OCI-LY1 (cell line): ENCODE measurements at regions not wholly inside any gene's neighbourhood (a gene's known extent, or its start where the extent isn't known, plus 50 kb on each side); places are given as distances from the start of the nearest gene placed in this dataset.

Experiments
- H2AFZ ChIP-seq: fragments of 200-600 bp; sonication (generic), shearing (Covaris generic); 2 replicates; pipeline ENCODE4 v1.6.0; 2014; ENCODE audit warnings: antibody characterized with exemption, mild to moderate bottlenecking, low read length
- H3F3A ChIP-seq: fragments of 200-600 bp; sonication (generic), shearing (Covaris generic); 2 replicates; pipeline ENCODE4 v1.6.0; 2014; ENCODE audit warnings: mild to moderate bottlenecking, antibody characterized with exemption, low read length, moderate library complexity; ENCODE audit not compliant: insufficient read depth
- H3K27ac ChIP-seq: fragments of 200-600 bp; sonication (generic); 2 replicates; pipeline ENCODE4 v1.5.1; 2014; ENCODE audit warnings: low read length, mixed run types, mild to moderate bottlenecking, low read depth; ENCODE audit not compliant: poor library complexity, severe bottlenecking
- H3K27me3 ChIP-seq: fragments of 200-600 bp; sonication (generic); 2 replicates; pipeline ENCODE4 v1.6.0; 2014; ENCODE audit warnings: antibody characterized with exemption, mild to moderate bottlenecking, low read length, moderate library complexity; ENCODE audit not compliant: insufficient read depth
- H3K36me3 ChIP-seq: fragments of 200-600 bp; sonication (generic); 2 replicates; pipeline ENCODE4 v1.6.1; 2014; ENCODE audit warnings: mild to moderate bottlenecking, antibody characterized with exemption, low read length, moderate library complexity, mixed read lengths; ENCODE audit not compliant: insufficient read depth
- H3K4me1 ChIP-seq: fragments of 200-600 bp; sonication (generic); 2 replicates; pipeline ENCODE4 v1.5.1; 2014; ENCODE audit warnings: mild to moderate bottlenecking, low read length, moderate library complexity; ENCODE audit not compliant: insufficient read depth, severe bottlenecking
- H3K4me2 ChIP-seq: fragments of 200-600 bp; sonication (generic), shearing (Covaris generic); 2 replicates; pipeline ENCODE4 v1.6.1; 2014; ENCODE audit warnings: low read length
- H3K4me3 ChIP-seq: fragments of 200-600 bp; sonication (generic); 2 replicates; pipeline ENCODE4 v1.5.1; 2014; ENCODE audit warnings: low read length, low read depth, mild to moderate bottlenecking, mixed read lengths; ENCODE audit not compliant: poor library complexity, severe bottlenecking
- H3K79me2 ChIP-seq: fragments of 200-600 bp; shearing (Covaris generic); 2 replicates; pipeline ENCODE4 v1.6.1; 2016; ENCODE audit warnings: mixed run types, low read length, mixed read lengths; ENCODE audit not compliant: insufficient read depth
- H3K9ac ChIP-seq: fragments of 200-600 bp; sonication (generic), shearing (Covaris generic); 2 replicates; pipeline ENCODE4 v1.6.1; 2014; ENCODE audit warnings: mild to moderate bottlenecking, low read length, mixed read lengths
- H3K9me2 ChIP-seq: fragments of 200-600 bp; sonication (generic), shearing (Covaris generic); 2 replicates; pipeline ENCODE4 v1.6.1; 2014; ENCODE audit warnings: low read depth, mild to moderate bottlenecking, low read length, mixed read lengths
- H3K9me3 ChIP-seq: fragments of 200-600 bp; shearing (Covaris generic); 2 replicates; pipeline ENCODE4 v1.6.1; 2014; ENCODE audit warnings: low read length, mixed read lengths
- H4K20me1 ChIP-seq: fragments of 200-600 bp; sonication (generic), shearing (Covaris generic); 2 replicates; pipeline ENCODE4 v1.6.0; 2016; ENCODE audit warnings: mild to moderate bottlenecking, low read length; ENCODE audit not compliant: insufficient read depth
- EZH2 ChIP-seq: fragments of 200-600 bp; sonication (generic), shearing (Covaris generic); IDR thresholded peaks from 2 replicates; pipeline ENCODE4 v1.8.0; 2017; ENCODE audit warnings: borderline replicate concordance, mixed run types, mild to moderate bottlenecking, antibody characterized with exemption, low read length, moderate library complexity, mixed read lengths
- TF ChIP-seq, protein P1 (sequence below): fragments of 200-600 bp; sonication (generic), shearing (Covaris generic); IDR thresholded peaks from 2 replicates; pipeline ENCODE4 v1.5.1; 2017; ENCODE audit warnings: mild to moderate bottlenecking, antibody characterized with exemption, low read length, moderate library complexity, mixed read lengths

DNA sequence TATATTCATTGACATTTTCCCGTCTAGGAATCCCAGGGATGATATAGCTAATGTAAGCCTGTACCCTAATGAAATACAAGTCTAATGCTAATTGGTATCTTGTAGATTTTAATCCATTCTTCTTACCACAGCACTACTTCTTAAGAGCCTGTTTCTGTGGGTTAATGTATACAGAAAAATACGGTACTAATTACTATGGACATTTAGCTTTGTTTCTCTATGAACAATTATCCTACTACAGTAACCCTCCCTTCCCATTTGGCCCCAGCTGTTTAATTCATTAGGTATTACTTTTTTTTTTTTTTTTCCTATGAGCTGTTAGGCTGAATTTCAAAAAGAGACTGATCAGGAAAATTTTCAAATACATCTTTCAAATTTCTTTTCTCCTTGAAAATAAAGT lies 245.1 kb upstream of the SLC7A11 start:
- no peaks in the 10 kb centered on the region for H3K9me2 ChIP-seq
- no peaks in the 10 kb centered on the region for H4K20me1 ChIP-seq
- H3K9ac ChIP-seq, result no peak overlapping the region
- no peak overlapping the region for H3K27ac ChIP-seq
- no peak overlapping the region for H2AFZ ChIP-seq
- no peaks in the 10 kb centered on the region for H3K36me3 ChIP-seq
- H3K9me3 ChIP-seq, result no peaks in the 10 kb centered on the region
- H3K27me3 ChIP-seq, result no peaks in the 10 kb centered on the region
- H3K4me1 ChIP-seq, result no peaks in the 10 kb centered on the region
- H3K79me2 ChIP-seq, result no peaks in the 10 kb centered on the region
- no peak overlapping the region for H3K4me3 ChIP-seq
- TF ChIP-seq, protein P1, sequence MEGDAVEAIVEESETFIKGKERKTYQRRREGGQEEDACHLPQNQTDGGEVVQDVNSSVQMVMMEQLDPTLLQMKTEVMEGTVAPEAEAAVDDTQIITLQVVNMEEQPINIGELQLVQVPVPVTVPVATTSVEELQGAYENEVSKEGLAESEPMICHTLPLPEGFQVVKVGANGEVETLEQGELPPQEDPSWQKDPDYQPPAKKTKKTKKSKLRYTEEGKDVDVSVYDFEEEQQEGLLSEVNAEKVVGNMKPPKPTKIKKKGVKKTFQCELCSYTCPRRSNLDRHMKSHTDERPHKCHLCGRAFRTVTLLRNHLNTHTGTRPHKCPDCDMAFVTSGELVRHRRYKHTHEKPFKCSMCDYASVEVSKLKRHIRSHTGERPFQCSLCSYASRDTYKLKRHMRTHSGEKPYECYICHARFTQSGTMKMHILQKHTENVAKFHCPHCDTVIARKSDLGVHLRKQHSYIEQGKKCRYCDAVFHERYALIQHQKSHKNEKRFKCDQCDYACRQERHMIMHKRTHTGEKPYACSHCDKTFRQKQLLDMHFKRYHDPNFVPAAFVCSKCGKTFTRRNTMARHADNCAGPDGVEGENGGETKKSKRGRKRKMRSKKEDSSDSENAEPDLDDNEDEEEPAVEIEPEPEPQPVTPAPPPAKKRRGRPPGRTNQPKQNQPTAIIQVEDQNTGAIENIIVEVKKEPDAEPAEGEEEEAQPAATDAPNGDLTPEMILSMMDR, result no peak
- no peak for TF ChIP-seq EZH2
- no peak overlapping the region for H3K4me2 ChIP-seq
- no peaks in the 10 kb centered on the region for H3F3A ChIP-seq

- Histone ChIP-seq H3K4me1 (no peaks in the 10 kb centered on the region), H3K27me3 (no peaks in the 10 kb centered on the region), H4K20me1 (no peaks in the 10 kb centered on the region), H3F3A (no peaks in the 10 kb centered on the region), H2AFZ (no peak overlapping the region), H3K4me3 (no peak overlapping the region), H3K9me2 (no peaks in the 10 kb centered on the region), H3K79me2 (no peaks in the 10 kb centered on the region), H3K9ac (no peak overlapping the region), H3K36me3 (no peaks in the 10 kb centered on the region), H3K9me3 (no peaks in the 10 kb centered on the region), H3K4me2 (no peak overlapping the region), H3K27ac (no peak overlapping the region)
- no peak for TF ChIP-seq EZH2
- TF ChIP-seq, protein P1, result no peak
These were observed 243.3 kb upstream of the SLC7A11 start for GRCh38 chr4:138485498-138485897.

DNA sequence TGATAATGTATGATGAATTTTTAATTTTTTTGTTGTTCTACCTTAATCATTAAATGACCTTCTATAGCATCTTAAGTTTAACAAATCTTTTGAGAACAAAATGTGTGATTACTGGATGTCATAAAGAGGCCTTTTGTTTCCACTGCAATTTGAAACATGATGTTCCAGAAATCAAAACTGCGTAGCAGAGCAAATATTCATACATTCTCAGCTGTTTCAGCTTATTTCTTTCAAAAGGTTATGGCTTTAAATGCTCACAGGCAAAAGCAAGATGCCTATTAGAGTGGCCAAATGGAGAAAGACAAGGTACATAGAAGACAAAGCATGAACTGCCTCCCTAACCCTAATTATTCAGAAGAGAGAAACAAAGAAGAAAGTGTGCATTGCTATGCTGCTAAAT lies 233.0 kb upstream of the SLC7A11 start:
- Histone ChIP-seq H3K4me3 (no peak overlapping the region), H3K27ac (no peak overlapping the region)
- TF ChIP-seq EZH2, result no peak
- TF ChIP-seq, protein P1, result no peak

More for the DNA sequence above, 233.0 kb upstream of the SLC7A11 start:
- H4K20me1 ChIP-seq, result no peaks in the 10 kb centered on the region
- no peak overlapping the region for H3K4me2 ChIP-seq
- H3K36me3 ChIP-seq, result no peaks in the 10 kb centered on the region
- H3F3A ChIP-seq, result no peaks in the 10 kb centered on the region
- no peaks in the 10 kb centered on the region for H3K79me2 ChIP-seq
- H3K9ac ChIP-seq, result no peak overlapping the region
- no peaks in the 10 kb centered on the region for H3K4me1 ChIP-seq
- H2AFZ ChIP-seq, result no peak overlapping the region
- H3K27me3 ChIP-seq, result no peaks in the 10 kb centered on the region
- no peaks in the 10 kb centered on the region for H3K9me2 ChIP-seq
- no peaks in the 10 kb centered on the region for H3K9me3 ChIP-seq
